Activated naive CD8-positive, alpha-beta T cell treated with anti-CD3 and anti-CD28 coated beads, Interleukin-2, amount 10 ng/mL, durations not matched to agents 7 days and 5 days (primary cell): ENCODE measurements at regions not wholly inside any gene's neighbourhood (a gene's known extent, or its start where the extent isn't known, plus 50 kb on each side); places are given as distances from the start of the nearest gene placed in this dataset.

Experiments used
- ATAC-seq: fragments of 150-1000 bp; cut with Tn5 transposase; one replicate; pipeline ENCODE4 v1.10.0; 2021; ENCODE audit warnings: low read depth, moderate library complexity
- POLR2A ChIA-PET: fragments of 350-600 bp; sonication (Branson Sonifier 250); formaldehyde crosslinking; loops from one replicate; lab custom pipeline; 2021; ENCODE audit warnings: antibody characterized with exemption; lab: Charles Lee
- DNase-seq: peaks from one replicate; pipeline ENCODE4 v3.0.0; 2021
- H3K27ac Mint-ChIP-seq: one replicate; pipeline ENCODE4 v1.8.0; 2022; ENCODE audit warnings: mild to moderate bottlenecking, mixed read lengths
- H3K27me3 Mint-ChIP-seq: one replicate; pipeline ENCODE4 v1.8.0; 2022; ENCODE audit warnings: mild to moderate bottlenecking, moderate library complexity, mixed read lengths
- H3K36me3 Mint-ChIP-seq: one replicate; pipeline ENCODE4 v1.8.0; 2021; ENCODE audit warnings: mild to moderate bottlenecking, mixed read lengths
- H3K4me1 Mint-ChIP-seq: one replicate; pipeline ENCODE4 v1.8.0; 2021; ENCODE audit warnings: mixed read lengths
- H3K4me3 Mint-ChIP-seq: one replicate; pipeline ENCODE4 v1.8.0; 2022; ENCODE audit warnings: mild to moderate bottlenecking, moderate library complexity, mixed read lengths
- H3K9me3 Mint-ChIP-seq: one replicate; pipeline ENCODE4 v1.8.0; 2021; ENCODE audit warnings: mixed read lengths

DNA sequence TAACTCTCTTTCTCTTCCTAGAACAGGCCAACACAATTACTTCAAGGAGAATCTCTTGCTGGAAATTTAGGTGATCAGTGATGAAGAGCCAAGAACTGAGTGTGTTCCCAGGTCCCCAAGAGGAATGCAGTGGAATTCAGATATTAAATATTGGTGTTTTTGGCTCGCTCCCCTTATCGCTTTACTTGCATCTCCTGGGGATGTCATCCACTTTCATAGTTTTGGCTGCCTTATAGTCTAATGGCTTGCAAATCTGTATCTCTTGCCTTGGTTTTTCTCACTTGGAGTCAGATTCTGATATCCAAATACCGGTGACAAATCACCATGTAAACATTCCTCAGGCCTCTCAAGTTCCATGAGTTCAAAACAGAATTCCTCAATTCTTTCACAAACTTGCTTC lies 151.0 kb upstream of the C1orf87 start:
- Mint-ChIP-seq H3K27ac (no peak overlapping the region), H3K4me1 (no peaks in the 10 kb centered on the region), H3K36me3 (no peaks in the 10 kb centered on the region), H3K27me3 (no peaks in the 10 kb centered on the region), H3K4me3 (no peak overlapping the region), H3K9me3 (peaks cover 1% of the 10 kb centered on the region)
- POLR2A ChIA-PET: no interaction called here
- ATAC-seq (no peak), DNase-seq (no peak)

DNA sequence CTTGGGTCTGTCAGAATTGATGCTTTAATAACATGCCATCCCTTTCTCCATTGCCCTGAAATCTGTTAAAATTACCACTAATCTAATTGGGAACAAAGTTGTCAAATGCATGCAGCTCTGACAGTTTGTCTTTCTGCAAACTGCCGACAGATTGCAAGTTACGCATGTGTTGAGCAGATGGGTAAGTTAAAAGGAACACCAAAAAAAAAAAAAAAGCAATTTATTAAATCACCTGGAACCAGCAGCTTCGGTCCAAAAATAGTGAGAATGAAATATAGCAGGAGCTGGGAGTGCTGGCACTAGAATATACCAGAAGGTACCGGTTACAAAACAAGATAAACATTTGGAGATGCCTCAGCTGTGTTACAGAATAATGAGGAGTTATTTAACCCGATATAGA lies 149.6 kb upstream of the C1orf87 start:
- Mint-ChIP-seq H3K36me3 (no peaks in the 10 kb centered on the region), H3K27ac (no peak overlapping the region), H3K4me1 (no peaks in the 10 kb centered on the region), H3K4me3 (no peak overlapping the region), H3K27me3 (no peaks in the 10 kb centered on the region), H3K9me3 (peaks cover 2% of the 10 kb centered on the region)
- no peak for ATAC-seq
- DNase-seq: no peak
- POLR2A ChIA-PET: no interaction called here

DNA sequence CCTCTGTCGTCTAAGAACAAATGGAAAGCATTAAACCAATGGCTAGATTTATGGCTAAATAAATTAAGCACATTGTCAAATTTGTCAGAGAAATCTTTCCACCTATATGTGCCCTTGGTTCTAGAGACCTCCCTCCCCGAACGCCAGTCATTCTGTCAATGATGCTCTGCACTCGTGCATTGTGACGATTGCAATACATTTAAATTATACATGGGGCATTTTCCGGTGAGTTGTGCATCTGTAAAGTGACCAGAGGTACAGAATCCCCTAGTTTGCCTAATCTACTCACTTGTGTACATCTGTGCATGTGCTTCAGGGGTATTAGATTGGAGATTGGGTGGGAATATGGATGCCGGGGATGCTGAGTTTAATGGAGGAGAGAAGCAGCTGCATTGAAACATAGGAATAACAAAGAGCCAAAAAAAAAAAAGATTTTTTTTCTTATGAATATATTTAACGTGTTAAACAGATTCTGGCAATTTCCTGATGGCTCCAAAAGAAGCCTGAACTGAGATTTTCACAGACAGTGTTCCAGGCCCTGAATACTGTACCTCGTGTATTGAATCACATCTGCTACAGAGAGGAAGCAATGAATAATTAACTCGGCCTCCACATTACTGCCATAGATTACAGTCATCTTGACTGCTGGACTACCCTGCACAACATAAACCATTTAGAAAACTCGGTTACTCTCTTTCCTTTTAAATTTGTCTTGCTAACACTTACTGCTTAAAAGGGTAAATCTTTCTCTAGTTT lies 149.0 kb upstream of the C1orf87 start:
- ATAC-seq (no peak), DNase-seq (no peak)
- no peak overlapping the region for H3K4me3 Mint-ChIP-seq
- H3K27me3 Mint-ChIP-seq: no peaks in the 10 kb centered on the region
- H3K9me3 Mint-ChIP-seq: peaks cover 2% of the 10 kb centered on the region
- H3K4me1 Mint-ChIP-seq: no peaks in the 10 kb centered on the region
- H3K27ac Mint-ChIP-seq: no peak overlapping the region
- POLR2A ChIA-PET: no interaction called here
- H3K36me3 Mint-ChIP-seq: no peaks in the 10 kb centered on the region

DNA sequence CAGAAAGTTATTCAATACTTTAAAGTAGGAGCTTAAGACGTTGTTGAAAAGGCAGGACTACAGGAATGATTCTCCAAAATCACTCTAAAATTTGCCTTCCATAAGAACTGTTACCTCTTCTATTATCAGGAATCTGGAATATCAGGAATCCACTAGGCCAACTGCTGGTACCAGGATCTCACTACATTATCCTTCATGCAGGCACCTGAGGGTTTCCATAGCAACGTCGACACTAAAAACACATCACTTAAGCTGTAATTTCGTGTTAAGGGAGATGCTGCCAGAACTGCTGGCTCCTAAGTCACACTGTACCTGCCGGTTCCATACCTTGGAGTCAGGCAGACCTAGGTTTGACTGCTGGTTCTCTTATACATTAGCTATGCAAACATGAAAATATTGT lies 139.7 kb upstream of the C1orf87 start:
- POLR2A ChIA-PET: no interaction called here
- no peaks in the 10 kb centered on the region for H3K4me1 Mint-ChIP-seq
- ATAC-seq: no peak
- H3K9me3 Mint-ChIP-seq: no peaks in the 10 kb centered on the region
- H3K36me3 Mint-ChIP-seq: no peaks in the 10 kb centered on the region
- H3K27ac Mint-ChIP-seq: no peak overlapping the region
- H3K4me3 Mint-ChIP-seq: no peak overlapping the region
- no peak for DNase-seq
- H3K27me3 Mint-ChIP-seq: no peaks in the 10 kb centered on the region

DNA sequence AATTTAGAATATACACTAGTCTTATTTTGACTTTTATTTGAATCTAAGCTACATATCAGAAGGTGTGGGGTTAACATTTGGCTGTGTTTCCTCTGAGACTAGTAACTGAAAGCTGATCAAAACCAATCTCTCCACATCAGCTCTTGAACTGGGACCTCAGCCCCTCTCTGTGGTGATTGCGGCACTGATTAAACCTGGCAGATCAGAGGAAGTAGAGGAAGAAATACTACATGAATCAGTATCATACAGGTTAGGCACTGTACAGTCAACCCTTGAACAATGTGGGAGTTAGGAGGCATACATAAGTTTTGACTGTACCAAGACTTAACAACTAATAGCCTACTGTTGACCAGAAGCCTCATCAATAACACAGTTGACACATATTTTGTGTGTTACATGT lies 122.5 kb upstream of the C1orf87 start:
- DNase-seq (no peak), ATAC-seq (no peak)
- H3K27me3 Mint-ChIP-seq: peaks cover 2% of the 10 kb centered on the region
- H3K4me1 Mint-ChIP-seq: no peaks in the 10 kb centered on the region
- H3K4me3 Mint-ChIP-seq: no peak overlapping the region
- no peaks in the 10 kb centered on the region for H3K36me3 Mint-ChIP-seq
- no peak overlapping the region for H3K27ac Mint-ChIP-seq
- H3K9me3 Mint-ChIP-seq: no peaks in the 10 kb centered on the region
- POLR2A ChIA-PET: no interaction called here

DNA sequence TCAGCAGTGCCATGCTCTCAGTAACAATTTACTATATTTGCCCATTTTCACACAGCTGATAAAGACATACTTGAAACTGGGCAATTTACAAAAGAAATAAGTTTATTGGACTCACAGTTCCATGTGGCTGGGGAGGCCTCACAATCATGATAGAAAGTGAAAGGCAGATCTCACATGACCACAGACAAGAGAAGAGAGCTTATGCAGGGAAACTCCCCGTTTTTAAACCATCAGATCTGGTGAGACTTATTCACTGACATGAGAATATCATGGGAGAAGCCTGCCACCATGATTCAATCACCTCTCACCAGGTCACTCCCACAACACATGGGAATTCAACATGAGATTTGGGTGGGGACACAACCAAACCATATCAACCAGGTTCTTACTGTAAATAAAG lies 112.1 kb upstream of the C1orf87 start:
- H3K9me3 Mint-ChIP-seq: peaks cover 3% of the 10 kb centered on the region

DNA sequence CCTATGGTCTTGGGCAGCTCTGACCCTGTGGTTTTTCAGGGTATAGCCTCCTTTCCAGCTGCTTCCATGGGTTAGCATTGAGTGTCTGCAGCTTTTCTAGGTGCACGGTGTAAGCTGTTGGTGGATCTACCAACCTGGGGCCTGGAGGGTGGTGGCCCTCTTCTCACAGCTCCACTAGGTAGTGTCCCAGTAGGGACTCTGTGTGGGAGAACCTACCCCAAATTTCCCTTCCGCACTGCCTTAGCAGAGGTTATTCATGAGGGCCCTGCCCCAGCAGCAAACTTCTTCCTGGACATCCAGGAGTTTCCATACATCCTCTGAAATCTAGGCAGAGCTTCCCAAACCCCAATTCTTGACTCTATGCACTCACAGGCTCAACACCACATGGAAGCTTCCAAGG lies 111.0 kb upstream of the C1orf87 start:
- Mint-ChIP-seq H3K4me1 (no peaks in the 10 kb centered on the region), H3K9me3 (peaks cover 4% of the 10 kb centered on the region), H3K27ac (no peak overlapping the region), H3K27me3 (no peaks in the 10 kb centered on the region), H3K4me3 (no peak overlapping the region), H3K36me3 (no peaks in the 10 kb centered on the region)
- DNase-seq: no peak
- no peak for ATAC-seq
- POLR2A ChIA-PET: no interaction called here

More for the DNA sequence above, 112.1 kb upstream of the C1orf87 start:
- H3K27ac Mint-ChIP-seq: no peak overlapping the region
- ATAC-seq (no peak), DNase-seq (no peak)
- POLR2A ChIA-PET: no interaction called here
- H3K4me1 Mint-ChIP-seq: no peaks in the 10 kb centered on the region
- no peak overlapping the region for H3K4me3 Mint-ChIP-seq
- no peaks in the 10 kb centered on the region for H3K36me3 Mint-ChIP-seq
- H3K27me3 Mint-ChIP-seq: no peaks in the 10 kb centered on the region

DNA sequence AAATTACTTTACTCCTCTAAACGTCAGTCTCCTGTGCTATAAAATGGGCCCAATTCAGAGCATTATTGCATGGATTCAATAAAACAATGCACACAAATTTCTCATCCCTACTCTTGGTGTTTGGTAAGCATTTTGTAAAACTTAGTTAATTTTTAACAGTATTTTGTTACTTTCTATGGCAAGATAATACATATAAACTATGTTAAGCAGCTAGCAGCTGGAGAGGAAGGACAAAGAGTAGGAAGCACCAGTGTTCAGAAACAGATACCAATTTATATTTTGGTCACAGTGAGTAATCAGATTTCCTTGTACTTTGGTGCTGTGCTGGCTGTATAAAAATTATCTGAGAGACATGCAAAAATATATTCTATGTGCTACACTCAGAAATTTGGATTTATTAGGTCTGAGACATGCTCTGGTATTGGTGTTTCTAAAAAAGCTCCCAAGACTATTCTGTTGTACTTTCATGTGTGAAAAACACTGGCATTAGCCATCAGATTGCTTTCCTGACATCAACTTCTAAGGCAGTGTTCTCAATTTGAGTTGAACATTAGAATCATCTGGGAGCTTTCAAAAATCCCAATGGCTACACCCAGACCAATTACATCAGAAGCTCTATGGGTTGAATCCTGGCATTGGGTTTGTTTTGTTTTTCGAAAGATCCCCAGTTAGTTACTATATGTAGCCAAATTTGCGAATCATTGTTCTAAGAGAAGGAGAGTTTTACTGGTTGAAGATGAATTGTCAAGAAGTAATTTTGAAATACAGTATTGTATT lies 100.3 kb upstream of the C1orf87 start:
- Mint-ChIP-seq H3K4me1 (no peaks in the 10 kb centered on the region), H3K27ac (no peak overlapping the region), H3K27me3 (peaks cover 2% of the 10 kb centered on the region), H3K4me3 (no peak overlapping the region), H3K9me3 (no peaks in the 10 kb centered on the region), H3K36me3 (no peaks in the 10 kb centered on the region)
- POLR2A ChIA-PET: no interaction called here
- no peak for DNase-seq
- ATAC-seq: no peak

DNA sequence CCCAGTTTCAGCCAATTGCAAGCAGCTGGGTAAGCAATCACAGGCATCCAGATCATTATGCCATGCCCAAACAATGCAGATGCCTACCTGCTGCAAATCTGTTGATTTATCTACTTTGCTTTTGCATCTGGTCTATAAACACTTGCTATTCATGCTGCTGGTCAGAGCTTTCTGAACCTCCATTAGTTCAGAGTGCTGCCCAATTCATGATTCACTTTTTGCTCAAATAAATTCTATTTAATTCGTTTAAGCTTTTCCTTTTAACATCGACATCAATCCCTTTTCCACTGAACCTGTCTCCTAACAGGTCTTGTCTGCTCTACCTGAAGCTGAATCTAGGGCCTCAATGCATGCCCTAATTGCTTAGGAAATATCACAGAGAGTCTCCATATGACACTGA lies 99.4 kb upstream of the C1orf87 start:
- no peak overlapping the region for H3K4me3 Mint-ChIP-seq
- no peaks in the 10 kb centered on the region for H3K4me1 Mint-ChIP-seq
- no peak overlapping the region for H3K27ac Mint-ChIP-seq
- POLR2A ChIA-PET: no interaction called here
- ATAC-seq (no peak), DNase-seq (no peak)
- peaks cover 2% of the 10 kb centered on the region for H3K27me3 Mint-ChIP-seq
- no peaks in the 10 kb centered on the region for H3K36me3 Mint-ChIP-seq
- no peaks in the 10 kb centered on the region for H3K9me3 Mint-ChIP-seq

DNA sequence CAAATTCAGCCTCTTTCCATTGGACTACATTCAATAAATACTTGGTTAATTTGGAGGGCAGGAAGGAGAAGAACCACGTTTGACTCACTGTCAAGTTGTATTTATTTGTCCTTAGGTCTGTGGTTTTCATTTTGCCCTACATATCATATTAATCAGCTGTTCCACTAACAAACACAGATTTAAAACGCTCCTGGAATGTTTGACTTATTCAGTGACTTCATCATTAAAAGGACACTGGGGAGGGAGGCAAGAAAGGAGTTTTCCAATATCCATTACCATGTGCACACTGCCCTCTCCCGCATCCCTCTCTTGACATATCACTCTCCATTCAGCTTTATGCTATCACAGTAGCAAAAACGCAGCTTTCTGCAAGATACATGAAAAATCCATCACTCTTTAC lies 98.2 kb upstream of the C1orf87 start:
- Mint-ChIP-seq H3K27me3 (peaks cover 2% of the 10 kb centered on the region), H3K4me3 (no peak overlapping the region), H3K36me3 (no peaks in the 10 kb centered on the region), H3K4me1 (no peaks in the 10 kb centered on the region), H3K27ac (no peak overlapping the region), H3K9me3 (no peaks in the 10 kb centered on the region)
- no peak for DNase-seq
- POLR2A ChIA-PET: no interaction called here
- no peak for ATAC-seq

DNA sequence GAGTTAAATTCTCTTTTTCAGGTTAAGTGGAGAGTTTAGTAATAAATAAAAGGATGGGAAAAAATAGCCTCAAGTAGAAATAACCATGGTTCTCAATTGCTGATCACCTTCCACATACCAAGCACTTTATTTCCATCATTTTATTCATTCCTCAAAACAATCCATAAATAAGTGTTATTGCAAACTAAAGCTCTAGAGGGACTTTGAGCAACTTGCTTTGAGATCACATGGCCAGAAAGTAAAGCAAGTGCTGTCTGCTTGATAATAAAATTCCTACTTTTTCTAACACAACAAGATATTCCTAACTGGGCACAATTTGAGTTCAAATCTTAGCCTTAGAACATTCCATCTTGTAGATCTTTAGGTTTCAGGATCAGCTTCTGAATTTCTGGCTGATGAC lies 97.1 kb upstream of the C1orf87 start:
- no peak for DNase-seq
- H3K27me3 Mint-ChIP-seq: peaks cover 2% of the 10 kb centered on the region
- H3K27ac Mint-ChIP-seq: no peak overlapping the region
- H3K9me3 Mint-ChIP-seq: no peaks in the 10 kb centered on the region
- no peak overlapping the region for H3K4me3 Mint-ChIP-seq
- POLR2A ChIA-PET: no interaction called here
- ATAC-seq: no peak
- no peaks in the 10 kb centered on the region for H3K4me1 Mint-ChIP-seq
- no peaks in the 10 kb centered on the region for H3K36me3 Mint-ChIP-seq

DNA sequence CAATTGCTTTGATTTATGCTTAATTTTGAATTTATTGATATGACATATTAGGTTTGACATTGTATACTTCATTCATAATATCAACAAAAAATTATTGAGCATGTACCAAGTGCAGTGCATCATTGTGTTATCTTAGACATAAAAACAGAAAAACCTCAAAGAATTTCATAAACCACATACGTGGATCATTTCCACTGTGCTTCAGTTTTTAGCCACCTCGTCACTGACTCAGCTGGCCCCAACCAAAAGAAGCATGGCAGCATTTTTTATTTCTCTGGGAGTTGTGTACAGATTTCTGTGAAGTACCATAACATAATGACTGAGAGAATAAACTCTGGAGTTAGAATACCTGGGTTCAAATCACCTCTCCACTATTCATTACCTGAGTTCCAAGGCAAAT lies 95.6 kb upstream of the C1orf87 start:
- H3K9me3 Mint-ChIP-seq: no peaks in the 10 kb centered on the region
- ATAC-seq (no peak), DNase-seq (no peak)
- no peaks in the 10 kb centered on the region for H3K27me3 Mint-ChIP-seq
- H3K4me3 Mint-ChIP-seq: no peak overlapping the region
- H3K4me1 Mint-ChIP-seq: no peaks in the 10 kb centered on the region
- H3K36me3 Mint-ChIP-seq: no peaks in the 10 kb centered on the region
- no peak overlapping the region for H3K27ac Mint-ChIP-seq
- POLR2A ChIA-PET: no interaction called here

DNA sequence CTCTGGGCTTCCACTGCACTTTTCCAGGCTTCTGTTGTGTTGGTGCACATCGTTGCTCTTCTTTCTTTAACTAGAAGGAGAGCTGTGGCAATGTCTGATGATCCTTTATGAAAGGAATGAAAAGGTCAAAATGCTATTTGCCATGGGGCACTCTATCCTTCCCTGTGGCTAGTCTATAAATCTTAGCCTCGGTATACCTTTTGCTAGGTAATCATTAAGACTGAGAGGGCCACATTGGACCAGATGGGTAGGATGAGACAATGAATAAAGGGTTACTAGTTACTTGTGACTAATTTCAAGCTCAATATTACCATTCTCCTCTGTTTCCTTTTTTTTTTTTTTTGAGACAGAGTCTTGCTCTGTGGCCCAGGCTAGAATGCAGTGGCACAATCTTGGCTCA lies 89.4 kb upstream of the C1orf87 start:
- Mint-ChIP-seq H3K27ac (no peak overlapping the region), H3K36me3 (no peaks in the 10 kb centered on the region), H3K4me1 (no peaks in the 10 kb centered on the region), H3K4me3 (no peak overlapping the region), H3K9me3 (no peaks in the 10 kb centered on the region), H3K27me3 (no peaks in the 10 kb centered on the region)
- POLR2A ChIA-PET: no interaction called here
- ATAC-seq: no peak
- DNase-seq: no peak

DNA sequence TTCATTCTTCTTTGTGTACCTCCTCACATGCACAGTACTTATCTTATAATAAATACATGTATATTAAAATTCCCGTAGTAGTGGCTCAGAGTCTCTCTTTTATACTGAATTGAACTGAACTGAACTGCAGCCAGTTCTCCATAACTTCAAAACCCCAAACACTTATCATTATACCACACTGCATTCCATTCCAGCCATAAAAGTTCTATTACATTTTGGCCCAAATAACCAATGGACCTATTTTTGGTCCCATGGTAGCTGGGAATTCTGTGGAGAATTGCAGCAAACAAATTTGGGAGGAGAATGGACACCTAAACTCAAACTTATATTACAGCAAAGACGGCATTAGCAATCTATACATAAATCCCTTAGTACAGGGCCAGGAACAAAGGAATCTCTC lies 86.6 kb upstream of the C1orf87 start:
- no peak for ATAC-seq
- H3K9me3 Mint-ChIP-seq: no peaks in the 10 kb centered on the region
- POLR2A ChIA-PET: no interaction called here

More for the DNA sequence above, 86.6 kb upstream of the C1orf87 start:
- Mint-ChIP-seq H3K4me1 (no peaks in the 10 kb centered on the region), H3K36me3 (no peaks in the 10 kb centered on the region), H3K27ac (no peak overlapping the region), H3K4me3 (no peak overlapping the region), H3K27me3 (no peaks in the 10 kb centered on the region)
- DNase-seq: no peak
